ENCODE measurements at regions not wholly inside any gene's neighbourhood (a gene's known extent, or its start where the extent isn't known, plus 50 kb on each side); places are given as distances from the start of the nearest gene placed in this dataset.

- TF ChIP-seq, protein P1, sequence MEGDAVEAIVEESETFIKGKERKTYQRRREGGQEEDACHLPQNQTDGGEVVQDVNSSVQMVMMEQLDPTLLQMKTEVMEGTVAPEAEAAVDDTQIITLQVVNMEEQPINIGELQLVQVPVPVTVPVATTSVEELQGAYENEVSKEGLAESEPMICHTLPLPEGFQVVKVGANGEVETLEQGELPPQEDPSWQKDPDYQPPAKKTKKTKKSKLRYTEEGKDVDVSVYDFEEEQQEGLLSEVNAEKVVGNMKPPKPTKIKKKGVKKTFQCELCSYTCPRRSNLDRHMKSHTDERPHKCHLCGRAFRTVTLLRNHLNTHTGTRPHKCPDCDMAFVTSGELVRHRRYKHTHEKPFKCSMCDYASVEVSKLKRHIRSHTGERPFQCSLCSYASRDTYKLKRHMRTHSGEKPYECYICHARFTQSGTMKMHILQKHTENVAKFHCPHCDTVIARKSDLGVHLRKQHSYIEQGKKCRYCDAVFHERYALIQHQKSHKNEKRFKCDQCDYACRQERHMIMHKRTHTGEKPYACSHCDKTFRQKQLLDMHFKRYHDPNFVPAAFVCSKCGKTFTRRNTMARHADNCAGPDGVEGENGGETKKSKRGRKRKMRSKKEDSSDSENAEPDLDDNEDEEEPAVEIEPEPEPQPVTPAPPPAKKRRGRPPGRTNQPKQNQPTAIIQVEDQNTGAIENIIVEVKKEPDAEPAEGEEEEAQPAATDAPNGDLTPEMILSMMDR (IDR thresholded peaks at IDR 0.05): no peak
- TF ChIP-seq EZH2 (IDR thresholded peaks at IDR 0.05; ENCODE audit: borderline replicate concordance, insufficient read depth, low read depth, low read length, poor library complexity, severe bottlenecking): no peak
Observed at GRCh38 chr1:25068829-25069228, 138.8 kb upstream of the RUNX3 start.
